B cell (primary cell): ENCODE measurements at regions not wholly inside any gene's neighbourhood (a gene's known extent, or its start where the extent isn't known, plus 50 kb on each side); places are given as distances from the start of the nearest gene placed in this dataset.

Experiments used
- ATAC-seq: fragments of 200-7000 bp; cut with Tn5 transposase; one replicate; pipeline ENCODE4 v1.10.0; 2021; ENCODE audit warnings: low read depth, mild to moderate bottlenecking, moderate number of reproducible peaks, moderate library complexity
- CTCF ChIA-PET: fragments of 350-600 bp; sonication (Branson Sonifier 250); formaldehyde crosslinking; loops from one replicate; lab custom pipeline; 2021; ENCODE audit warnings: antibody characterized with exemption, inconsistent platforms; lab: Charles Lee
- POLR2A ChIA-PET: fragments of 350-600 bp; sonication (Branson Sonifier 250); formaldehyde crosslinking; loops from one replicate; lab custom pipeline; 2021; ENCODE audit warnings: antibody characterized with exemption; lab: Charles Lee
- DNase-seq: peaks from one replicate; pipeline ENCODE4 v3.0.0; 2013
- H2AFZ ChIP-seq: 2 replicates; pipeline ENCODE4 v1.6.1; 2012; ENCODE audit warnings: mild to moderate bottlenecking, low read depth, low read length; ENCODE audit not compliant: insufficient read depth, poor library complexity, severe bottlenecking
- H3K27ac ChIP-seq, 2 donors: 1 replicate in 1 of 2; 2 replicates in 1 of 2; pipeline ENCODE4 v1.5.1; 2012 to 2013; ENCODE audit warnings: low read length in 2 of 2, mild to moderate bottlenecking in 2 of 2, moderate library complexity in 1 of 2
- H3K27me3 ChIP-seq, 4 experiments: fragments of 200-600 bp in 1 of 4; sonication (generic) in 1 of 4; replicated peaks in 1 of 4; 1 replicate in 2 of 4; 2 replicates in 2 of 4; pipeline versions ENCODE4 v1.6.1 to v1.7.0; 2013 to 2016; ENCODE audit warnings: low read length in 3 of 4, mild to moderate bottlenecking in 2 of 4, mixed read lengths in 1 of 4, moderate library complexity in 1 of 4; ENCODE audit not compliant: insufficient read depth in 4 of 4, control insufficient read depth in 3 of 4; ENCODE audit errors: control extremely low read depth in 1 of 4
- H3K36me3 ChIP-seq, 2 experiments: replicated peaks in 1 of 2; 1 replicate in 1 of 2; 2 replicates in 1 of 2; pipeline versions ENCODE4 v1.6.1 to v1.7.1; 2013; ENCODE audit warnings: low read length in 1 of 2; ENCODE audit not compliant: insufficient read depth in 2 of 2, control insufficient read depth in 1 of 2; ENCODE audit errors: control extremely low read depth in 1 of 2, extremely low read depth in 1 of 2
- H3K4me1 ChIP-seq, 2 donors: fragments of 200-600 bp in 1 of 2; sonication (generic) in 1 of 2; 1 replicate in 1 of 2; 2 replicates in 1 of 2; pipeline versions ENCODE4 v1.5.1 to v1.6.1; 2013 to 2017; ENCODE audit warnings: low read length in 2 of 2; ENCODE audit not compliant: control insufficient read depth in 2 of 2, insufficient read depth in 2 of 2
- H3K4me2 ChIP-seq: replicated peaks from 2 replicates; pipeline ENCODE3; 2012; ENCODE audit warnings: mild to moderate bottlenecking, low read depth, low read length; ENCODE audit not compliant: poor library complexity, severe bottlenecking
- H3K4me3 ChIP-seq, 5 experiments: fragments of 200-600 bp in 1 of 5; sonication (generic) in 1 of 5; 1 replicate in 3 of 5; 2 replicates in 2 of 5; pipeline versions ENCODE4 v1.5.1 to v1.7.0; 2011 to 2016; ENCODE audit warnings: low read length in 4 of 5, mild to moderate bottlenecking in 4 of 5, low read depth in 2 of 5, control low read depth in 1 of 5, moderate library complexity in 1 of 5; ENCODE audit not compliant: insufficient read depth in 1 of 5; ENCODE audit errors: control extremely low read depth in 1 of 5, extremely low read depth in 1 of 5
- H3K79me2 ChIP-seq: fragments of 200-600 bp; sonication (generic); one replicate; pipeline ENCODE4 v1.6.0; 2016; ENCODE audit warnings: low read length; ENCODE audit not compliant: control insufficient read depth, insufficient read depth
- H3K9ac ChIP-seq: fragments of 200-600 bp; sonication (generic); 2 replicates; pipeline ENCODE4 v1.6.1; 2017; ENCODE audit warnings: mild to moderate bottlenecking, low read length, moderate library complexity
- H3K9me3 ChIP-seq, 3 donors: one replicate each; pipeline versions ENCODE4 v1.6.1 to v1.7.1; 2013; ENCODE audit warnings: low read length in 2 of 3; ENCODE audit not compliant: control insufficient read depth in 2 of 3, insufficient read depth in 1 of 3; ENCODE audit errors: control extremely low read depth in 1 of 3
- H4K20me1 ChIP-seq: 2 replicates; pipeline ENCODE4 v1.6.0; 2012; ENCODE audit warnings: mild to moderate bottlenecking, low read length; ENCODE audit not compliant: insufficient read depth, control insufficient read depth, poor library complexity, severe bottlenecking
- H3K27ac Mint-ChIP-seq: one replicate; pipeline ENCODE4 v1.8.0; 2021; ENCODE audit warnings: mixed read lengths
- H3K27me3 Mint-ChIP-seq: one replicate; pipeline ENCODE4 v1.8.0; 2021; ENCODE audit warnings: mixed read lengths
- H3K4me1 Mint-ChIP-seq: one replicate; pipeline ENCODE4 v1.8.0; 2021; ENCODE audit warnings: mixed read lengths
- H3K4me3 Mint-ChIP-seq: one replicate; pipeline ENCODE4 v1.8.0; 2021; ENCODE audit warnings: mixed read lengths
- H3K9me3 Mint-ChIP-seq: one replicate; pipeline ENCODE4 v1.8.0; 2022; ENCODE audit warnings: mixed read lengths; ENCODE audit not compliant: insufficient read depth
- EZH2 ChIP-seq: IDR thresholded peaks from 2 replicates; pipeline ENCODE4 v1.6.1; 2012; ENCODE audit warnings: borderline replicate concordance, low read depth, mild to moderate bottlenecking, moderate library complexity, low read length; ENCODE audit not compliant: insufficient read depth, poor library complexity, severe bottlenecking
- WGBS: methylation state at CpG from one replicate; pipeline ENCODE4 v1.1.5; 2013; ENCODE audit warnings: missing lambda C conversion rate; ENCODE audit not compliant: insufficient coverage; 5-methylcytosine and 5-hydroxymethylcytosine counted together
- intact Hi-C: fragments of 100-400 bp; cut with micrococcal nuclease; formaldehyde crosslinking; loops from one replicate; pipeline ENCODE4 v1.10.0; 2022
- TF ChIP-seq, protein P1 (sequence below): fragments of 200-600 bp; IDR thresholded peaks from one replicate; pipeline ENCODE4 v1.8.0; 2022; ENCODE audit warnings: antibody characterized with exemption, mild to moderate bottlenecking

DNA sequence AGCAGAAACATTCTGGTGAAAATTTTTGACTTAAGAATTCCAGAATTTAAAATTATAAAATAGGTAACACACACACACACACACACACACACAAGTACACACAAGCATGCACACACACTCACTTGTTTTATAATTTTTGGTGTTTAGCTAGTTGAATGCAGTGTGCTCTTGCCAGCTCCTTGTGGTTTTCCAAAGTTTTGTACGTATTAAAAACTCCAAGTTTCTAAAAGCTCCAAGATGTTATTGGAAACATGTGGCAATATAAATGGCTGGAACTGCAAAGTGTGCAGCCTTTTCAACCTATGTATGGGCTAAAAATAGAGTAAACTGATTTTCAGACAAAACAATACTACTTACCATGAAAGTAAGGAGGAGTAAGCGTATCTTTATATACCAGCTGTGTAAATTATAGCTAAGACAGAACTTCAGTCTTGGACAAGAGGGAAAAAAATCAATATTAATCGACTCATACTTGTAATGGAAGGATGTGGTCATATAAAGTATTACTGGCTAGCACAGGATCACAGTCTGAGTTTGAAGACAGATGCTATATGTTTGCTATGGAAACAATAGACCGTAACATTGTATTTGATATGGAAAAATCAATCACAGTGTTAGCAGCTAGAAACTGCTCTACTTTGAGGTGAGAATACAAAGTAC lies 727.1 kb upstream of the GRAMD2B start:
- DNase-seq (no peak), ATAC-seq (no peak)
- Mint-ChIP-seq H3K4me3 (no peak overlapping the region), H3K4me1 (no peaks in the 10 kb centered on the region), H3K27me3 (peaks cover 17% of the 10 kb centered on the region), H3K9me3 (peaks cover 5% of the 10 kb centered on the region), H3K27ac (no peak overlapping the region)
- no peak for TF ChIP-seq EZH2
- TF ChIP-seq, protein P1, sequence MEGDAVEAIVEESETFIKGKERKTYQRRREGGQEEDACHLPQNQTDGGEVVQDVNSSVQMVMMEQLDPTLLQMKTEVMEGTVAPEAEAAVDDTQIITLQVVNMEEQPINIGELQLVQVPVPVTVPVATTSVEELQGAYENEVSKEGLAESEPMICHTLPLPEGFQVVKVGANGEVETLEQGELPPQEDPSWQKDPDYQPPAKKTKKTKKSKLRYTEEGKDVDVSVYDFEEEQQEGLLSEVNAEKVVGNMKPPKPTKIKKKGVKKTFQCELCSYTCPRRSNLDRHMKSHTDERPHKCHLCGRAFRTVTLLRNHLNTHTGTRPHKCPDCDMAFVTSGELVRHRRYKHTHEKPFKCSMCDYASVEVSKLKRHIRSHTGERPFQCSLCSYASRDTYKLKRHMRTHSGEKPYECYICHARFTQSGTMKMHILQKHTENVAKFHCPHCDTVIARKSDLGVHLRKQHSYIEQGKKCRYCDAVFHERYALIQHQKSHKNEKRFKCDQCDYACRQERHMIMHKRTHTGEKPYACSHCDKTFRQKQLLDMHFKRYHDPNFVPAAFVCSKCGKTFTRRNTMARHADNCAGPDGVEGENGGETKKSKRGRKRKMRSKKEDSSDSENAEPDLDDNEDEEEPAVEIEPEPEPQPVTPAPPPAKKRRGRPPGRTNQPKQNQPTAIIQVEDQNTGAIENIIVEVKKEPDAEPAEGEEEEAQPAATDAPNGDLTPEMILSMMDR = no peak
- intact Hi-C loops = no loop called here
- Histone ChIP-seq H3K9ac (no peak overlapping the region), H3K4me1 (no peaks in the 10 kb centered on the region), H3K36me3 (no peaks in the 10 kb centered on the region), H3K4me3 (no peak overlapping the region), H3K4me2 (no peak overlapping the region), H3K27me3 (no peaks in the 10 kb centered on the region), H3K9me3 (peaks cover 0 to 7% (median 3%) of the 10 kb centered on the region in 3 donors), H2AFZ (no peak overlapping the region), H4K20me1 (no peaks in the 10 kb centered on the region), H3K79me2 (no peaks in the 10 kb centered on the region), H3K27ac (no peak overlapping the region)
- ChIA-PET POLR2A (no interaction called here), CTCF (interaction anchor here (1.2 kb wide), 1 partner anchor 18 kb away, joined by 3 read pairs; no protein-coding TSS in a partner anchor)
- 100% methylated on average over 1 of the region's 4 CpGs for WGBS

DNA sequence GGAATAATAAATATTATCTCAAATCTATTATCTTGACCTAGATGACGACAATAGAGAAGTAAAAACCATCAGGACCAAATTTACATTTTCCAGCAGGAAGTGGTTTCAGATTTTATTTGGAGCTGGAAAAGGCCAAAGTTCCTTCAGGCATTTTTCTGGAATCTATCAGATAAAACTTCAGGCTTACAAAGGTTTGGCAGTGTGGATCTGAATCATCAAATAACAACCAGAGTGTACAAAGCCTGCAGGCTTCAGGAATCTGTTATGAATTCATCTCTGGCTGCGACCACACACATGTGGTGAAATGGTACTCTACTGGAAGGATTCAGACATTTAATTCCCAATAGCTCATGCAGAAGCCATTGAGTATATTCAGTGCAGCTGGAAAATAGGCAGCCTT lies 726.4 kb upstream of the GRAMD2B start:
- ChIA-PET POLR2A (no interaction called here), CTCF (no interaction called here)
- peaks cover 17% of the 10 kb centered on the region for H3K27me3 Mint-ChIP-seq
- Histone ChIP-seq H3K27ac (no peak overlapping the region), H2AFZ (no peak overlapping the region), H3K4me3 (no peak overlapping the region), H3K9me3 (peaks cover 0 to 5% (median 3%) of the 10 kb centered on the region in 3 donors), H3K4me1 (no peaks in the 10 kb centered on the region), H3K36me3 (no peaks in the 10 kb centered on the region), H4K20me1 (no peaks in the 10 kb centered on the region), H3K4me2 (no peak overlapping the region), H3K27me3 (no peaks in the 10 kb centered on the region), H3K9ac (no peak overlapping the region), H3K79me2 (no peaks in the 10 kb centered on the region)
- TF ChIP-seq, protein P1 = no peak
- no peak for TF ChIP-seq EZH2
- H3K4me1 Mint-ChIP-seq = no peaks in the 10 kb centered on the region
- peaks cover 5% of the 10 kb centered on the region for H3K9me3 Mint-ChIP-seq
- intact Hi-C loops = no loop called here
- no peak overlapping the region for H3K27ac Mint-ChIP-seq
- no peak for DNase-seq
- H3K4me3 Mint-ChIP-seq = no peak overlapping the region
- no CpG with 5 or more reads among the region's 2 CpGs for WGBS
- no peak for ATAC-seq
